HG03066 (cell line): ENCODE measurements at regions not wholly inside any gene's neighbourhood (a gene's known extent, or its start where the extent isn't known, plus 50 kb on each side); places are given as distances from the start of the nearest gene placed in this dataset.
"Not testable (repeated sequence)": the region's sequence is repeated elsewhere in the genome, so short reads cannot be mapped to it uniquely, and the experiment has no call there.

Experiments used
- ATAC-seq: cut with Tn5 transposase; IDR thresholded peaks from one replicate; pipeline ENCODE4 v1.9.1; 2021; ENCODE audit warnings: low read depth; ENCODE audit not compliant: unreplicated experiment

DNA sequence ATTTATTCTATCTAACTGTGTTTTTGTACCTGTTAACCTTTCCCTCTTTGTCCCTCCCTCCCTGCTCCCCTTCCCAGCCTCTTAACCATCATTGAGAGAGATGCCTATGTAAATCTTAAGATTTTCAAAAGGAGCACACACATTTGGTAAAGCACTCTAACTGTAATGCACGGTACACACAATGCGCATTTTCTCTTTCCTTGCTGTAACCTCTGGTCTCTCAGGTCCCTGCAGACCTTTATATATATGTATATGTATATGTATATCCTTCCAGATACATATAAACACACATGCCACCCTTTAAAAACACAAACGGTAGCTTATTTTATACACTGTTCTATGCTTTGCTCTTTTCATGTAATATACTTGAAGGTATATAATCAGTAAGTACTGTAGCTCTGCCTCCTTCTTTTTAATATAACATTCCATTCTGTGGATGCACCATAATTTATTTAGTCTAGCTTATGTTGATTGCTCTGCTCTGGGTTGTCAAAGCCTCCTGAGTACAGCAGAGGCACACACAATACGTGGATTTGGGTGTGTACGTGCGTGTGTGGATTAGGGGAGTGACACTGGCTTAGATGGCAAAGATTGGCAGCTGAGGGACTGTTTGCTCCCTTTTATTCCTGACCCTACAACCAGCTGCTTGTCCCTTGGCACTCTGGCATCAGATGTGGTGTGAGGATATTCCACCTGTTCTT lies 118.4 kb upstream of the PTPN20 start:
- ATAC-seq: not testable (repeated sequence)

- ATAC-seq: not testable (repeated sequence)
Measured at GRCh38 chr10:46796351-46796750, 114.9 kb upstream of the PTPN20 start.

DNA sequence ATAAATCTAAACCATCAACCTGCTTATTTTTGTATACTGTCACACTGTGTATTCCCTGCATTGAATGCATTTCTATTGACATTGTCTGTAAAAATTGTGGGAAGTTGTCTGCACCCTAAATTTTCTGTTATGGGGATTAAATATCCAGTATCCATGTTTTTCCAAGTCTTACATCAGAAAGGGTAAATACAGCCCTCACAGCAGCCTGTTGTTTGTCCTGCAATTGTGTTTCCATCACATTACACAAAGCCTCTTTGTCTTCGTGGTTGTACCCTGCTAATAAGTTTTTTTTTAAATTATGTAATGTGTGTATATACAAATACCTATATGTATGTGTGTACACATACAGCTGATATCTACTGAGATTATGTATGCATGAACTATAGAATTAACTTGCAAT lies 109.2 kb upstream of the PTPN20 start:
- not testable (repeated sequence) for ATAC-seq

DNA sequence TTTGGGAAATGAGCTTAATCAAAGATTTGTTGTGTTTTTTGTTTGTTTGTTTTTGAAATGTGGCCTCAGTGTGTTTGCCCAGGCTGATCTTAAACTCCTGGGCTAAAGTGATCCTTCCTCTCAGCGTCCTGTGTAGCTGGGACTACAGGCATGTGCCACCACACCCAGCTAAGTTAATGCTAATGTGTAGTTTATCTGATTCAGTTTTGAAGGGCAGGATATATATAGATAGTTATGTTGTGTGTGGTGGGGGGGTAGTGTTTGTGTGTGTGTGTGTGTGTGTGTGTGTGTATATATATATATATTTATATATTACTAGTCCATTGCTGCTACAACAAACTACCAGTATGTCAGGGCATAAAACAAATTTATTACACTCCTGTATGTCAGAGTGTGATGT lies 108.1 kb upstream of the PTPN20 start:
- not testable (repeated sequence) for ATAC-seq

- ATAC-seq: not testable (repeated sequence)
Measured at GRCh38 chr10:46810222-46810621, 101.0 kb upstream of the PTPN20 start.

DNA sequence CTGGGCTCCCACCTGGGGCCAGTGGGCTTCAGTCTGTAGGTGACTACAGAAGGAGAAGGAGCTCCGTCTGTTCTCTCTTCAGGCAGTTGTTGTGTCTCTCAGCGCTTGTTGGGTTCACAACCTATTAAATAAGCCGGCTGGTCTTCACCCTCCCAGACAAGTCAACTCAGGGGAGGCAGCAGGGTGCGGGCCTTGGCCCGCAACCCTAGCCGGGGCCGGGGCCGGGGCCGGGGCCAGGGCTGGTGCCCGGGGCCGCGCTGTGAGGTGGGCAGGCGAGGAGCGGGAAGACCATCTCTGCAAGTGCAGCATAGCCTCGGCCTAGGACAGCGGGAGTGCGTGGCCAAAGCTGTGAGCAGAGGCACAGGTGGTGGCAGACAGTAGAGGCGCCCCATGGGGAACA lies 95.1 kb upstream of the PTPN20 start:
- ATAC-seq: not testable (repeated sequence)

GRCh38 chr10:46840393-46841050 lies 70.7 kb upstream of the PTPN20 start:
- not testable (repeated sequence) for ATAC-seq

GRCh38 chr10:46841051-46841593 lies 70.1 kb upstream of the PTPN20 start:
- not testable (repeated sequence) for ATAC-seq

DNA sequence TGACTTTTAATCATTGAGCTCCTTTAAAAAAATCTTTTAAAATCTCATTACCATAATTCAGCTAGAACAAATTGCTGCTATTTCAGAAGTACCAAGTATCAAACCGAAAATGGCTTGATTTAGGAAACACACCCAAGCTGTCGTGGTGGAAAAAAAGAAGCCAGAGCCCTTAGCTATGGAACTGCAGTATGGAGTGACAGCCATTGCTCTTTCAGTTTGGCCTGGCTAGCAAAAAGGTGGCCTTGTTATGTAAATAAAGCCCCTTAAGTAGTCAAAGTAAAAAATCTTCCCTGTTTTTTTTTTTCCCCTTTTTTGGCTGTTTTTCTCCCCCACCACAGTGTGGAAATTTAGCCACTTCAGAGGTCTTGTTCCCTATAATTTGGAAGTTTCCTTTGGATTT lies 66.0 kb upstream of the PTPN20 start:
- ATAC-seq: not testable (repeated sequence)

GRCh38 chr10:46845640-46846039 lies 65.6 kb upstream of the PTPN20 start:
- not testable (repeated sequence) for ATAC-seq

DNA sequence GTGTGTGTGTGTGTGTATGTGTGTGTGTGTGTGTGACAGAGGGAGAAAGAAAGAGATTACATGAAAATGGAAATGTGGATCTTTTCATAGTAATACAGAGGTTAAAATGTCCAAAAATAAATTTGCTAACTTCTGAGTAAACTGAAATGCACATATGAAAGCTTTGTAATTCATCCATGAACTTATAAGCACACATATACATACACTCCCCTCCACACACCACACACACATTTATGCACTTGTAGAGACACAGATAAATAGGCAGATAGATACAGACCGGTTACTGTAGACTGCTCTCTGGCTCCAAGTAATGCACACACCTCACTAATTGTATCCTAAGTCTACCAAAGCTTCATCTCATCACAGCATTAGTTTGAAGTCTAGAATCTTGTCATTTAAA lies 50.5 kb upstream of the PTPN20 start:
- not testable (repeated sequence) for ATAC-seq
